SHP77 (cell line): ENCODE measurements at regions not wholly inside any gene's neighbourhood (a gene's known extent, or its start where the extent isn't known, plus 50 kb on each side); places are given as distances from the start of the nearest gene placed in this dataset.
"Not testable (repeated sequence)": the region's sequence is repeated elsewhere in the genome, so short reads cannot be mapped to it uniquely, and the experiment has no call there.

Experiments used
- DNase-seq, 2 experiments: peaks; one replicate each; lab custom pipeline; 2025; lab: John Stamatoyannopoulos, UW

DNA sequence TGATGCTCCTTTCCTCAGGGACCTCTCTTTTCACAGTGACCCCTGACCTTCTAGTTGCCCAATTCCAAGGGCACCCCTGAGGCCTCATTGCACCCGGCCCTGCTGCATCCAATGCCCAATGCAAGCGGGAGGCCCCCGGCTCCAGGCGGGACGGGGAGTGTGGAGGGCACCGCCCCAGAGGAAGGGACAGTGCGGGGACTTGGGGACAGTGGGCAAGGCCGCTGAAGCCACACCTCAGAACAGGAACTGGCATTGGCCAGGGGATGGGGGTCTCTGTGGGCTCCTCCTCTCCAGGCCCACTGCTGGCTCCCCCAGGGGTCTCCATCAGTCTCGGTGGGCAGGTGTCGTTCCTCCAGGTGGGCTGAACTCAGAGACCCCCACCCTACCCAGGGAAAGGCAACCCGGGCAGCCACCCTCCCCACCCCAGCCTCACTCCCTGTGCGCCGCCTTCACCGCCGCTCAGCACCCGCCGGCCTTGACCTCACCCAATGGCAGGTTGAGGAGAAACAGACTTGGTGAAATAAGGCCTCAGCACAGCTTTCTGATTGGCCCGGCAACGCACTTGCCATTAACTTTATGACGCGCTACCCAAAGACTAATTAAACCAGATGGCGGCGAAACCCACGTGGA is 1312.0 kb downstream of the BRD1 start:
- no peak for DNase-seq

GRCh38 chr22:48513929-48514328 is 1313.7 kb downstream of the BRD1 start:
- DNase-seq = no peak

DNA sequence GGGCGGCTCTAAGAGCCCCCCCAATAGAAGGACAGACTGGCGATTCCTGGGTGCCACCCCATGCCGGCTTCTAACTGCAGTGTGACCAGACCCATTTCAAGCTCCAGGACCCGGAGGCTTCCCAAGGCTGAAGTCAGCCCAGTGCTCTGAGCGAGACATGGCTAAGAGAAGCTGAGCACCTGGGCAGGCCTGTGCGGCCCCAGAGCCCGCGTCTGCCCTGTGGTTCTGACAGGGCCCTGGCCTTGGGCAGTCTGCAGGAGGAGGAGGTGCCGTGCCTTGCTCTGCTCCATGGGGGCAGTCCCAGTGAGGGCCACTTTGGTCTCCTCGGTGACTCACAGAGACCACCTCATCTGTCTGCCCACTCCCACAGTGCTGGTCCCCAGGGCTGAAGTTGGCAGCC is 1314.2 kb downstream of the BRD1 start:
- DNase-seq = no peak

- DNase-seq = no peak
Observed at GRCh38 chr22:48511781-48512327, 1315.8 kb downstream of the BRD1 start.

- no peak for DNase-seq
Observed at GRCh38 chr22:48511211-48511610, 1316.5 kb downstream of the BRD1 start.

DNA sequence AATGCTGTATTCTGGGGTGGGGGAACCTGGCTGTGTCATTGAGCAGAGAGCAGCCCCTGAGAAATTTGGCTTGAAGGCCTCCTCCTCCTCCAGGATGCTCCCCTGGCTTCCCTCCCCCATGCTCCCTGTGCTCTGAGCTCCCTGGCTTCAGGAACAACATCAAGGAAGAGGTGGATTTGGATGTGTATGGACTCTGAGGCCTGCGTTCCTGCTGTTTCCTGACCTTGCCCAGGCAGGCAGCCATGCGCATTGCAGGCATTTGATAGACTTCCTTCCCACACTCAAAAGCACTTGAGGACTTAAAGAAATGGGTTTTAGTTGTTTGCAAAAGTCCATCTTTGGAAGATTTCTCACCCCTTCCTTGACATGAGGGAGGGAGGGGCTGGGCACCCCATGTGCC is 1317.1 kb downstream of the BRD1 start:
- DNase-seq = no peak

- DNase-seq = no peak
Observed at GRCh38 chr22:48507595-48508350, 1319.9 kb downstream of the BRD1 start.

GRCh38 chr22:48507171-48507570 is 1320.5 kb downstream of the BRD1 start:
- DNase-seq = no peak

- DNase-seq = no peak
Observed at GRCh38 chr22:48506506-48507145, 1321.0 kb downstream of the BRD1 start.

DNA sequence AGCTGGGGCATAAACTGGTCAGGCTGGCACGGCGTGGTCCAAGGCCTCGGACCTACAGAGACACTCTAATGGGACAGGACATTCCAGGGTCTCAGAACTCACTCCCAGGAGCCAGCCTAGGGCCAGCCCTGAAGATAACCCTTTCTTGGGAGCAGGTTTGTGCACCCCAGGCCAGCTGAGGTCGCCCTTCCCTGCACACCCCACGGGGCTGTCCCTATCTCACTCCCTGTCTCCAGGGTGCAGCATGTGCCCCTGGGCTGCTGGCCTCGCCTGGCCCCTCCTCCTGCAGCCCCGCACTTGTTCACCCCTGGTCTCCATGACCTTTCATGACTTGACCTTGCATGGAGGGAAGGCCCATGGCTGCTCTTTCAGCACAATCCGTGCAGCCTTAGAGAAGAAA is 1321.8 kb downstream of the BRD1 start:
- no peak for DNase-seq

DNA sequence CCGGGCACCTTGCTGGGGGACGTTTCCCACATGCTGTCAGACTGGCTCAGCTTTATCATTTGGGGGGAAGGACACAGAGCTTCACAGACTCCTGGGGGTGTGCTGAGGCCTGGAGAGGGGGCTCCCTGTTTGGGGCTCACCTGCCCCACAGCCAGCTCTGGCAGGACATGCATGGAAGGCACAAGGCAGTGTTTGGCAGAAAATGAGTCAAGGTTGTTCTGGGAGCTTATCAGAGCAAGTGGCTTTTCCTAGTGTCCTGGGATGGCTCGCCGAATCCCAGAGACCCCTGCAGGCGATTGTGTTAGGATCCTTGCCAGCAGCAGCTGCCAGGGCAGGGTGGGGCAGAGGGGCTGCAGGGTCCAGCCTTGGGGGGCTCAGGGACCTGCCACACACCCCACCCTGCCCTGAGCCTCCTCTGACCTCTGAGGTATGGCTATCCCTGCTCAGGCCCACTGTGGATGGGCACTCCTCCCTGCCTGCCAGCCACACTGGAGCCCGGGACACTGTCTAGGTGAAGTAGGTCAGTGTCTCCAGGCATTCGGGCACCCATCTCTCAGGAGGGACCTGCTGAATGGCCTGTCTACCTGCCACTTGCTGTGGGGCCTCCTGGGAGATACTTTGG is 1323.0 kb downstream of the BRD1 start:
- DNase-seq = no peak

GRCh38 chr22:48503876-48504275 is 1323.8 kb downstream of the BRD1 start:
- DNase-seq = no peak

DNA sequence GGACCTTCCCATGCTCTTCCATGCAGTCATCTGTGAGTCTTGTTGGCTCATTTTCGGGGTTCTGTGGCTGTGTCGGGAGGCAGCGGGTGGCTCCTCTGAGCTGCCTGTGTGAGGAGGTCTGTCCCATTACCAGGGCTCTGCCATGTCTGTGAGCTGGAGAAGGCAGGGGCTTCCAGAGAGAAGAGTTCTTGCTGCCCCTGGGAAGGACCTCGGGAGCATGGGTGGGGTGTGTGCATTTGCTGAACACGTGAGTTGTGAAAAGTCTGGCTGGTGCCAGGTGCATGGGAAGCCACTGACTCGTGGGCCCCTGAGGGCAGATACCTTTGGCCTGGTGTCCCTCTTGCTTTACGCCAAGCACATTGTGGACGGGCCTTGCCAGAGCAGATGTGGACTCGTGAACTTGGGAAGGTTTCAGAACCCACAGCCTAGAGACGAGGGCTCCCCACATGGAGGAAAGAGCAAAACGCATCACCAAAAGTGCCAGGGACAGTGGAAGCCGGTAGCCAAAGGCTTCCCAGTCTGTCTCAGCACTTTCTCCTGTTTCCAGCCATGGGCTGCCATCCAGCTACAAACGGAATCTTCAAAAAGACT is 1324.5 kb downstream of the BRD1 start:
- no peak for DNase-seq

- DNase-seq = no peak
Observed at GRCh38 chr22:48501231-48501750, 1326.4 kb downstream of the BRD1 start.

GRCh38 chr22:48500471-48501230 is 1327.0 kb downstream of the BRD1 start:
- no peak for DNase-seq

- DNase-seq = no peak
Observed at GRCh38 chr22:48499456-48500425, 1327.9 kb downstream of the BRD1 start.

- no peak for DNase-seq
Observed at GRCh38 chr22:48498526-48499331, 1328.9 kb downstream of the BRD1 start.

GRCh38 chr22:48497743-48498520 is 1329.7 kb downstream of the BRD1 start:
- not testable (repeated sequence) for DNase-seq
